ENCODE measurements at regions not wholly inside any gene's neighbourhood (a gene's known extent, or its start where the extent isn't known, plus 50 kb on each side); places are given as distances from the start of the nearest gene placed in this dataset.
"Not testable (repeated sequence)": the region's sequence is repeated elsewhere in the genome, so short reads cannot be mapped to it uniquely, and the experiment has no call there.

DNA sequence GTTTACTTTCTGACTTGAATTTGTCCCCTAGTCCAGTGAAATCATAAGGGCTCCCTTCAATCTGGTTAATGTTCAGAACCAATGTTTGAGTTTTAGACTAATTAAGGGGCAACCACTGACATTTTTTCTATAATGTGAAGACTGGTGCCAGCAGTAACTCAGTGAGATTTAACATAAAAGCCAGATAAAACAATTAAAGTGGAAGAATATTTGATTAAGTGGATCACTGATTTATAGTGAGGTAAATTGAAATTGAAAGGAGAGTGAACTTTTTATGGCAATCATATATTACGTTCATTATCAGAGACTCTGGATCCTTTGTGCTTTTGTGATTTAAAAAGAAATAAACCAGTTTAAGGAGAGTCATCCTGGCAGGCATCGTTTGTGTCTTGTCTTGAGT lies 246.8 kb downstream of the GATA3 start:
- intact Hi-C loops (cut with DNase I) = no loop called here
- no peak for DNase-seq (ENCODE audit: low spot score)

DNA sequence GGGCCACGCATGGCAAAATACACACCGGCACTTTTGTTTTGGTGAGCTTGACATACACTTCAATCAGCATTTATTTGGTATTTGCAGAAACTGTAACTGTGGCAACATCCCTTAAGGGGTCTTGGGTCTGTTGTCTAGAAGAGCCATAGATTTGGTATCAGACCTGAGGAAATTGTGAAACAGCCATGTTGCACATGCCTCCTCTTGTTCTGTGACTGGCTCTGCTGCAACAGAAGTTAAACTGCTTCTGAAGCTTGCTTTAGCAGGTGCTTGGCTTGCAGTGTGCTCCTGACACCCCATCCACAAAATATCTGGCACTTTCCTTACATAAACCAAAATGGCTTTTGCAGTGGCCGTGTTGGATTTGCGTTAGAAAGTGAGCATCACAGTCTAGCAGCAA lies 247.3 kb downstream of the GATA3 start:
- DNase-seq (ENCODE audit: low spot score) = no peak
- intact Hi-C loops (cut with DNase I) = no loop called here

DNA sequence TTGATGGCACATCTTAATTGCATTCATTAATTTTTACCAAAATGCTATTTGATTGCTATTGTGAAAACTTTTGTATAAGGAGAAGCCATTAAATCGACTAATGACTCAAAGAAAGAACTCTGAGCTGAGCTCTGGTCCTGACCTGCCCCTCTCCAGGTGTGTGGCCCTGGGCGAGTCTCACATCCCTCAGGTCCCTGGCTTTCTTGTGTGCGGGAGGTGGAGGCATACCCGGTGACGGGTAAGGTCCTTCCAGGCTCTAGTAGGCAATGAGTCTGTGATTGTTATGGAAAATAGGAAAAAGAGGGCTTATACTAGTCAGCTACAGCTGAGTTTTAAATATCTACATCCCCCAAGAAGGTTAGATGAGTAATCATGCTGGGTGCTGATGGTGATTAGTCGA lies 248.1 kb downstream of the GATA3 start:
- DNase-seq (ENCODE audit: low spot score) = no peak
- intact Hi-C loops (cut with DNase I) = no loop called here

DNA sequence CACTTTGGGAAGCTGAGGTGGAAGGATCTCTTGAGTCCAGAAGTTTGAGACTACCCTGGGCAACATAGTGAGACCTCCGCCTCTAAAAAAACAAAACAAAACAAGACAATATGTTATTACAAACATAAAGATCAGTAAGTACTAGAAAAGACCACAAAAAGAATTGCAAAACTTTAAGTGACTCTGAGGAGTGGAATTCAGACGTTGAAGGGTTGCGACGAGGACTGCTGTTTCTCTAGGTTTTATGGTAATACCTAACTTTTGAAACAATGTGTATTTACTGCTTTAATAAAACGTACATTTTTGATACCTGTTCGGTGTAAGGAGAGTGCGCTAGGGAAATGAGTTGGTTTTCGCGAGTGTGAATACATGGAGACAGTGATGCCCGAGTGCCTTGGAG lies 250.4 kb downstream of the GATA3 start:
- intact Hi-C loops (cut with DNase I) = no loop called here
- no peak for DNase-seq (ENCODE audit: low spot score)

DNA sequence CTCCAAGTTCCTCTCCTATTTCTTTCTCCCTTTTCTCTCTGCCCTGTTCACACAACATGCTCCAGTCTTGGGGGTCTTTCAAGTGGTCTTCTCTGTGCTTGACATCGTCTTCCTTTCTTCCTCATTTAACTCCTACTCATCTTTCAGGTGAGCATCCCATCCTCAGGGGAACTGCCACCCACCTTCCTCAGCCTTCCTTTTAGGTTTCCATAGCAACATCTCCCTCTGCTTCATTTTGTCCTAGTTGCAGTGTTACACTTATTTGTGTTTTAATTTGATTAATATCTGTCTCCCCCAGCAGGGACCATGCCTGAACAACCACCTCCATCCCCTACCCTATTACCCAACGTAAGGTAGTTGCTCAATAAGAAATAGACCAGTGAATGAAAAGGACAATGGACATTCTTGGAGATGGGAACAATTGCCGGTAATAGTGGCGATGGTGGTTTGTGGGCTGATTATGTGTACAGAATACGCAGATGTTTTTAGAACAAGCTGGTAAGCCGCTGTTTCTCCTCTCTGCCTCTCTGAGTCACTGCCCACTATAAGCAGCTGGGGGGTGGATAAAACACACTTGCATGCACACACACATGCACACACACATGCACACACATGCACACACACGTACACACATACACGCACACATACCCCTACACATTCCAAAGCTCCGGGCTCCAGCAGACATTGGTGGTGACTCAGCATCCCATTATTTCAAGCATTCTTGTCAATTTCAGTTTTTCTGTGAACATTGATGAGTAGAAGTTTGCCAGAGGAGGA lies 251.6 kb downstream of the GATA3 start:
- no peak for DNase-seq (ENCODE audit: low spot score)

DNA sequence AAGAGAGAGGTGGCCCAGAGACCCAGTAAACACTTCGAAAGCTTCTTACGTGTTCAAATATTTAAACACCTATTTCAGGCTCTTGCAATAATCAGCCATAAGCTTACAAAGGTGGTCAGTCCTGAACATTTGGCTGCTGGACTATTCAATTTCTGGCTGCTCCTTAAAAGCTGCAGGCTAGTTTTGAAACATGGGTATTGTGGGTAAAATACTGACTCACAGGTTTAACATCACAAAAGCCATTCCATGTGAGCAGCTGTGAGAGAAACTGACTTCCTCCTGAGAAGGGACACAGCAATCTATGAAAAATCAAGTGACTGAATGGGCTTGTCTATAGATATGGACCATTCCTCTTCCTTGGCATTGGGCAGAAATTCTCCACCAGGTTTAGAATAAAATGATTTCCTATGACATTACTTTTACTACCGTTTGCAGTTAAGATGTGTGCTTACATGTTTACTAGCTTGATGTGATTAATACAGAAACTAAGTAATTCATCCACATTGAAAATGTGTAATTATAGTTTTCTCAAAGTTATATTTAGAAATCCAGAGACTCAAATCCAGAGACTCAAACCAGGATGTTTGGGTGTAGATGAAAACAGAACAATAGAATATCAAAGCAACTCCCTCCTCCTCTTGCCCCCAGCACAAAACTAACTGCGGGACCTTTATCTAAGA lies 252.3 kb downstream of the GATA3 start:
- no peak for DNase-seq (ENCODE audit: low spot score)
- intact Hi-C loops (cut with DNase I) = no loop called here

More for the DNA sequence above, 251.6 kb downstream of the GATA3 start:
- intact Hi-C loops (cut with DNase I) = no loop called here

DNA sequence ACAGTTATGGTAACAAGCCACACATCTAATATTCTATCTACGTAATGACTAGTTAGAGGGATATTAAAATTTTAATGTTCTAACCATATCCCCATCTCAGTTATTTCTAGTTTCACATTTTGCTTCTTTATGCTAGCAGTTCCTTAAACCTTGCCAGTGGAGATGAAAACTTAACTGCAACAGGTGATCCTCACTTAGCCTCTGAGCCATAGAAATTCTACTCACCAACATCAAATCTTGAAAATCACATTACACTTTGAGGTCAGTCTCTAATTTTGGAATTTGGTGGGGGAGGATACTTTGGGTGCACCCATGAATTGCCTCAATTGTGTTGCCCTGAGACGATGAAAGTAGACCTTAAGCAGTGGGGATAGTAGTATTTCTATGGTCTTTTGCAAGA lies 256.4 kb downstream of the GATA3 start:
- DNase-seq (ENCODE audit: low spot score) = no peak
- intact Hi-C loops (cut with DNase I) = no loop called here

DNA sequence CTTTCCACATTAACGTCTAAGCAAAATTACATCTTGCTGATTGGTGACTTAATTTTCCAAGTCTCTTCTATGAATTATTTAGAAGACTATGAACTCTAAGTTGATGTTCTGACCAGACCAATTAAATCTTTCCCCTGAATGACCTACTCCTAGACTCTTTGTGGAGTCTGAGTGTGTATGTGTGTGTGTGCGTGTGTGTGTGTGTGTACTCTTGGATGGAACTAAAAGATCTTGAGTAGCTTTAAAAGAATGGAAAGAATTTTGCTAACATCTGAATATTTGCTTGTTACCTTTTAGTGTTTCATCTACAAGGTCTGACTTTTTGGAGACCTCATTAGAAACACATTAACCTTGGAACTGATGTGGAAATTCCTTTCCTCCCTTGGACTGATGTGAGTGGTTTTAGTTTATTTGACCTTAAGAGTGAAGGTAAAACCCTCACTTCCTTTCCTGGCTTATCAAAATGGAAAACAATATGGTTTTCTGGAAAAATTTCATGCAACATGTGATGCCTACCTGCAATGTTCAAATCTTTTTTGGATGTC lies 257.1 kb downstream of the GATA3 start:
- intact Hi-C loops (cut with DNase I) = no loop called here
- DNase-seq (ENCODE audit: low spot score) = no peak

DNA sequence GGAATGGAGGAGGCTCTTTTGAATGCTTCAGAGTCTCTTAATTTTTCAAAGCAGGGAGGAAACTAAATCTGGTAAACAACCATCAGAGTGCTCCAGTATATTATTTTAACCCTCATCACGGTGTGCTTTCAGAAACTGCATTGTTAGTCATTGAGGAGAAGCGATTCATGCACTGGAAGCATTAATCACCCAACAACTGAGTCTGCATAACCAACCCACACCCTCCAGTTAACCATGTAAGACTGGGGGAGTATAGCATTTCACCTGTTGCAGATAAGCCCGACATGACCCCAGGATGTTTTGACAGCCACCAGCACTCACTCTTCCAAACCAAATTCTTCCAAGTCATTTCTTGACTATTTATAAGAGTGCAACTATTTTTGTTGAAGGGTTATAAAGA lies 257.6 kb downstream of the GATA3 start:
- intact Hi-C loops (cut with DNase I) = no loop called here
- no peak for DNase-seq (ENCODE audit: low spot score)

DNA sequence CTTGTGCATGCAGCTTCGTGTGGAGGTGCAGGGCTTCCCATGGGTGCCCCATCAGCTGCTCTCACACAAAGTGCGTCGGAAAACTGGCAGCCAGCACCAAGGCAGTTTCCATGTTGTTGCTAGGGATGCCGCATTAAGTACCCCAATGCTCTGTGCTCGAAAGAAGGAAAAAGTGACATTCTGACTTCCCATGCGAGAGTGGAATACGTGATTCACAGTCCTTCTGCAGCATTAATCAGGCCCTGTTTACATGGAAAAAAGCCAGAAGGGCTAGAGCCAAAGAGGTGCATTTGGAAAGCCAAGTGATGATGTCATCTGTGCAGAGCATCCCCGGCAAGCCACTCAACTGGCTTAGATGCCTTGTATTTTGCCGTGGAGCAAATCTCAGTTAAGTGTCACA lies 258.3 kb downstream of the GATA3 start:
- intact Hi-C loops (cut with DNase I) = no loop called here
- no peak for DNase-seq (ENCODE audit: low spot score)

DNA sequence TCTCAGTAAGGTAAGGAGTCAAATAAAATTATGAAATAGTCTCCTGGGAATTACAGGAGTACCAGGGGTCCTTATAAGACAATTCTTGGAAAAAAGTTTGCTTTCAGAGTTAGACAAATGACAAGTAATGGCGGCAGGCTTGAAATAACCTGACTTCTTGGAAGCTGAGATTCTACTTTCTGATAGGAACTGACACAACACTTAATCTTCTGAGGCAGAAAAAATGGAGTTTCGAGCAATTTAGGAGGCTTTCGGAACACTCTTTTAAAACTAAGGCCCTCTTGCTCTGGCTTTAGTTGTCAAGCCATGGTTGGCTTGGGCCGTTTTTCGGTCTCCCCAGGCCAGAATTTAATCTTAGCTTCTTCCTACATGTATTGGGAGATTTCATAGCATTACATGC lies 260.0 kb downstream of the GATA3 start:
- intact Hi-C loops (cut with DNase I) = no loop called here
- DNase-seq (ENCODE audit: low spot score) = no peak

DNA sequence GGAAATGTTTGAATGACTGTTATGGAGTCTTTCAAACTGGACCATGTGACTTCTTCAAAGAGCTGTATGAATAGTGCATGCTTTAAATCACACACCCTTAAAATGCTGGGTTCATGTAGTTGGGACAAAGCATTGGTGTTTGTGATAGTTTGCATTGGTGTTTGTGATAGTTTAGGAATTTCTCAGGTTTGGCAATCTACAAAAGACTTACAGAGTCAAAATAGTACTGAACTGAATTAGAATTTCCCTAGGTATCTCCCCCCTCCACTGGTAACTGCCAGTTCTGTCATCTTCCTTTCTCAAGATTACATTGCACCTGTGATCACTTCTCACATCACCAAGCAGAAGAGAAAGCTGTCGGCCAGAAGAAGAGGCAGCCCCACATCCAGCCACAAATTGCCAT lies 261.1 kb downstream of the GATA3 start:
- intact Hi-C loops (cut with DNase I) = no loop called here
- DNase-seq (ENCODE audit: low spot score) = no peak

DNA sequence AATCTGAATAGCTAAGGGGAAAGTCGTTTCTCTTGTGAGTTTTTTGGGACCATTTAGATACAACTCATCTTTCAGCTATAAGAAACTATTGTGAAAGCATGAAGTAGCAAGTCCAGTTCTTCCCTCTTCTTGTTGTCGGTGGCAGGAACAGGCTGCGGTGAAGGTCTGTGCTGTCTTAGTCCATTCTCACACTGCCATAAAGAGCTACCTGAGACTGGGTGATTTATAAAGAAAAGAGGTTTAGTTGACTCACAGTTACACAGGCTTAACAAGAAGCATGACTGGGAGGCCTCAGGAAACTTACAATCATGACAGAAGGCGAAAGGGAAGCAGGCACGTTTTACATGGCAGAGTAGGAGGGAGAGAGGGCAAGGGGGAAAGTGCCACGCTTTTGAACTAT lies 261.8 kb downstream of the GATA3 start:
- DNase-seq (ENCODE audit: low spot score) = no peak
- intact Hi-C loops (cut with DNase I) = no loop called here

DNA sequence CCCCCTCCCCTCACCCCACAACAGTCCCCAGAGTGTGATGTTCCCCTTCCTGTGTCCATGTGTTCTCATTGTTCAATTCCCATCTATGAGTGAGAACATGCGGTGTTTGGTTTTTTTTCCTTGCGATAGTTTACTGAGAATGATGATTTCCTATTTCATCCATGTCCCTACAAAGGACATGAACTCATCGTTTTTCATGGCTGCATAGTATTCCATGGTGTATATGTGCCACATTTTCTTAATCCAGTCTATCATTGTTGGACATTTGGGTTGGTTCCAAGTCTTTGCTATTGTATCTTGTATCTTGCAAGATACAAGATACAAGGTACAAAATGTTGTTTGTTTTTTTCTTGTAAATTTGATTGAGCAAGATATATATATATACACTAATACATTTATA lies 263.9 kb downstream of the GATA3 start:
- DNase-seq (ENCODE audit: low spot score); intact Hi-C loops (cut with DNase I): not testable (repeated sequence)

DNA sequence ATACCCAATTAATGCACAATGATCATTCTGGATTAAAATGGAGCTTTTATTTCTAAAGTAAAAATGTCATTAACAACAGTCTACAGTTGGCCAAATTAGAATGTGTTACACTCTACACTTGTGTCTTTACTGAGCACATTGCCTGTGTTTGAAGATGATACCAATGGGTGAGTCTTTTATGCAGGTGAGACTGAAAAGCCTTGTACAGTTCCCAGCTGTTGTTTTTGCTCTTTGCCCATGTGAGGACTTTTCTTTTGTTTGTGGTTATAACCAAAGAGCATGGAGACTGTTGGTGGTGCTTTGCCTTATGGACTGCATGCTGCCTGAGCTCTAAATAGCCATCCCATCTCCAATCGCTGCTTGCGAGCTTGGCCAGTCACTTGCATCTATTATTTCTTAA lies 264.5 kb downstream of the GATA3 start:
- intact Hi-C loops (cut with DNase I) = no loop called here
- DNase-seq (ENCODE audit: low spot score) = no peak

DNA sequence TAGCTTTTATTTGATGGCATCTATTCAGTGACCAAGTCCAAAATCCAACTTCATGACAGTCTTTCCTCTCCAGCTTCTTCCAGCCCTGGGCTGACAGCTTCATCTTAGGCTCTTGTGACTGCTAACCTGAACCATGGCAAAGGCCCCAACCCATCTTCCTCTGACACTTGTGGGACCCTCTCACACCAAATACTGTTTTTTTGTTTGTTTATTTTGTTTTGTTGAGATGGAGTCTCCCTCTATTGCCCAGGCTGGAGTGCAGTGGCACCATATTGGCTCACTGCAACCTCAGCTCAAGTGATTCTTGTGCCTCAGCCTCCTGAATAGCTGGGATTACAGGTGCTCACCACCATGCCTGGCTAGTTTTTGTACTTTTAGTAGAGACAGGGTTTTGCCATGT lies 265.2 kb downstream of the GATA3 start:
- intact Hi-C loops (cut with DNase I) = no loop called here
- no peak for DNase-seq (ENCODE audit: low spot score)

DNA sequence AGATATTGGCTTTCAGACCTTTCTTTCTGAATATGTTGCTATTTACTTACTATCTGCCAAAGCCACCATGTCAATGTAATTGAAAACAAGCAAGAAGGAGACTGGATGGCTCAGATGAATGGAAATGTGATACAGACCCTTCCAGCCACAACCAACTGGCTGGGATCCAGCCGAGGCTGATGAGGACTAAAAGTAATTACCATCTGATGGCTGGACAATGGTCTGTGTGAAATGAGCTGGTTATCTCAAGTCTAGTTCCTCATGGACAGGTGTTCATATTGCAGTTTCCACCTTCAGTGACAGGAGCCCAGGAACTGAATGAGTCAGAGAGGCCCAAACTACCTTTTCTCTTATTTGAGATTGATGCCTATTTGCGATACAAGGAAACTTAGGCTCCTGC lies 267.5 kb downstream of the GATA3 start:
- intact Hi-C loops (cut with DNase I) = no loop called here
- DNase-seq (ENCODE audit: low spot score) = no peak

DNA sequence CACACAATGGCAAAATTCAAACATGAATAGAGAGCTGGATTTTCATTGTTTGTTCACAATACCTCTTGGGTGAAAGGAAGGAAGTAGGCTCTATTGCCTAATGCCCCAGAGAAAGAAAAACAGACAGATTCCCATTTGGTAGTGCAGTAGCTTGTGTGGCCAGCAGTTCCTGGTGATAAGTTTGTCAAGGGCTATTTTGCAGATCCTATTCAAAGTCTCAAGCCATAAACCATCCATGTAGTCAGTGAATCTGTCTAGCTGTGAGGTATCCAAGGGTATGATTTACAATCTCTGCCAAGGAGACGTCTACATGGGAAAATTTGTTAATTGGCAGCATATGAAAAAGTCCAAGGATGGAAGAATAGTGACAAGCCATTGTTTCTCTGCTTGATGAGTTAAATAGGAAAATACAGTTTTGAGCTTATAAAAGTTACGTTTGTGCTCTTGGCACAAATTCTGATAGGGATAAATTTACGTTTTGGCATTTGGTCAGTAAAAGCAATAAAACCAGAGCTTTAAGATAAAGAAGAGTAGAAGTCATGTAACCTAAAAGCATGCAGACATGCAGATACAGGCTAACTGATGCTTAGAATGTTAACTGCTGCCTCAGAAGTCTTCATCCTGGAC lies 269.1 kb downstream of the GATA3 start:
- DNase-seq (ENCODE audit: low spot score) = no peak
- intact Hi-C loops (cut with DNase I) = no loop called here

DNA sequence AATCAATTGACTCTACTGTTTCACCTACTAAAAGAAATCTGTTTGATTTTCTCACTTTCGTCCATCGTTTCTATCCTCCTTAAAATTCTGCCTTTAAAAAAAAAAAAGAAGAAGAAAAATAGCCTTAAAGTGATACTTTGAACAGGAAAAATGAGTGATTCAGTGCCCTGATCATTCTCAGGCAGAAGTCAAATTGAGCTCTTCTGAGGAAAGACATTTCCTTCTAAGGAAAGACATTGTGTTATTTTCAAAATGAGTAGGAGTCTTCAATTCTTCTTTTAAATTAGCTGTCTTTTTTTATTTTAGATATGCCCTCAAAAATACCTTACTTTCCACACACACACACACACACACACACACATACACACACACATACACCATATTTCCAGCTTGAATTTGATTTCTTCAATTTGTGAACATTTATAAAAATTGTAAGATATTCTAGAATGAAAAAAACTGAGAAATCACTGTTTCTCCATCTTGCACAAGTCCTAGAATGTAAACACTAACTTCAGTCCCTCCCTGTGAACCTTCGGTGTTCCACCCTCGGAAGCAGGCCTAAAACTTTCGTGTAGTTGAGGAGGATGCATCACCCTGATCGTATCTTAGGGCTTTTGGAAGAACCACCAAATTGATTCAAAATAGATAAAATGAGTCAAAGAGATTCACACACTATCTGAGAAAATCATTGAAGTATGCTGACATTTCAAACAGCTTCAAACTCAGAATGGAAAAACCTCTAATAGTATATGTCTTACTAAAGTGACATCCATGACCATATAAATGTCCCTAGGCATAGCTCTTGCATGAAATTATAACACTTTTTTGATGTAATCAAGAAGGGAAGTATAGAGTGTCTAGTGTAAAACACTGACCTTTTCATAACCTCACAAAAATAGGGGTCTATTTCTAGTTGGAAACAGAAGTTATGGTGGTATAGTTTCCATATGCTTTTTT lies 270.8 kb downstream of the GATA3 start:
- DNase-seq (ENCODE audit: low spot score) = no peak
- intact Hi-C loops (cut with DNase I) = no loop called here

Measured in cardiac septum (tissue), 1 donor.